Transverse colon (tissue), 4 donors: ENCODE measurements at regions not wholly inside any gene's neighbourhood (a gene's known extent, or its start where the extent isn't known, plus 50 kb on each side); places are given as distances from the start of the nearest gene placed in this dataset.

Source experiments
- CTCF ChIP-seq, 5 experiments: fragments of 200-600 bp in 3 of 5; fragments of 450-650 bp in 2 of 5; sonication (generic) in 3 of 5; IDR thresholded peaks; 1 replicate in 2 of 5; 2 replicates in 3 of 5; pipeline ENCODE4 v1.5.1; 2016 to 2017; ENCODE audit warnings: antibody characterized with exemption in 5 of 5, inconsistent platforms in 3 of 5, mild to moderate bottlenecking in 2 of 5, moderate library complexity in 1 of 5
- EP300 ChIP-seq: sonication (generic); formaldehyde crosslinking; IDR thresholded peaks from one replicate; pipeline ENCODE4 v1.6.1; 2017; ENCODE audit warnings: antibody characterized with exemption, low read depth
- POLR2AphosphoS5 ChIP-seq, 3 donors: sonication (generic); formaldehyde crosslinking; IDR thresholded peaks; one replicate each; pipeline ENCODE4 v1.6.1; 2016; ENCODE audit warnings: antibody characterized with exemption in 3 of 3

GRCh38 chr10:81662837-81663236 lies 212.2 kb upstream of the NRG3 start:
- TF ChIP-seq CTCF (IDR thresholded peaks at IDR 0.05) (no peak), POLR2AphosphoS5 (IDR thresholded peaks at IDR 0.05) (no peak), EP300 (no peak)
